Lung (tissue), 11 donors: ENCODE measurements at regions not wholly inside any gene's neighbourhood (a gene's known extent, or its start where the extent isn't known, plus 50 kb on each side); places are given as distances from the start of the nearest gene placed in this dataset.

ENCODE experiments used
- ATAC-seq: fragments of 200-7000 bp; cut with Tn5 transposase; one replicate; pipeline ENCODE4 v1.9.1; 2020; ENCODE audit warnings: moderate number of reproducible peaks; ENCODE audit not compliant: insufficient read depth, low FRiP score
- DNase-seq, 3 donors: peaks; one replicate each; pipeline ENCODE4 v3.0.0-alpha.2; 2013 to 2017
- H3K27ac ChIP-seq, 2 donors: one replicate each; pipeline ENCODE4 v1.5.1; 2013; ENCODE audit warnings: mild to moderate bottlenecking in 2 of 2, moderate library complexity in 2 of 2, control low read depth in 1 of 2, inconsistent platforms in 1 of 2, low read depth in 1 of 2, low read length in 1 of 2
- H3K27me3 ChIP-seq, 3 donors: one replicate each; pipeline ENCODE4 v1.5.1; 2013; ENCODE audit warnings: low read length in 2 of 3; ENCODE audit not compliant: control insufficient read depth in 3 of 3, insufficient read depth in 3 of 3
- H3K36me3 ChIP-seq, 4 donors: one replicate each; pipeline ENCODE4 v1.5.1; 2013; ENCODE audit warnings: low read length in 4 of 4, mild to moderate bottlenecking in 1 of 4, moderate library complexity in 1 of 4; ENCODE audit not compliant: control insufficient read depth in 4 of 4, insufficient read depth in 4 of 4
- H3K4me1 ChIP-seq, 5 donors: one replicate each; pipeline ENCODE4 v1.5.1; 2013; ENCODE audit warnings: low read length in 5 of 5, mild to moderate bottlenecking in 2 of 5, moderate library complexity in 1 of 5; ENCODE audit not compliant: control insufficient read depth in 5 of 5, insufficient read depth in 5 of 5
- H3K4me3 ChIP-seq: one replicate; pipeline ENCODE4 v1.5.1; 2013; ENCODE audit warnings: mild to moderate bottlenecking, control low read depth, moderate library complexity
- H3K9ac ChIP-seq, 2 donors: one replicate each; pipeline ENCODE4 v1.5.1; 2013; ENCODE audit warnings: low read length in 2 of 2, control low read depth in 1 of 2; ENCODE audit not compliant: insufficient read depth in 1 of 2
- H3K9me3 ChIP-seq, 4 donors: one replicate each; pipeline ENCODE4 v1.5.1; 2013; ENCODE audit warnings: low read length in 3 of 4, mild to moderate bottlenecking in 1 of 4, moderate library complexity in 1 of 4; ENCODE audit not compliant: control insufficient read depth in 4 of 4, insufficient read depth in 3 of 4
- WGBS, 2 donors: extraction: QIAGEN DNeasy Blood & Tissue Kit; methylation state at CpG; one replicate each; pipeline ENCODE4 v1.1.7; 2013; 5-methylcytosine and 5-hydroxymethylcytosine counted together
- TF ChIP-seq, protein P1 (sequence below): IDR thresholded peaks from 2 replicates; pipeline ENCODE4 v1.5.1; 2012; ENCODE audit warnings: mild to moderate bottlenecking; ENCODE audit errors: control extremely low read depth, extremely low read depth
- donor health status: control.
- donor health status: control.
- donor health status: Bipolar disorder and iron deficiency.
- donor health status: healthy.
- donor health status: DM: yes; HTN: yes; CAD: no.

DNA sequence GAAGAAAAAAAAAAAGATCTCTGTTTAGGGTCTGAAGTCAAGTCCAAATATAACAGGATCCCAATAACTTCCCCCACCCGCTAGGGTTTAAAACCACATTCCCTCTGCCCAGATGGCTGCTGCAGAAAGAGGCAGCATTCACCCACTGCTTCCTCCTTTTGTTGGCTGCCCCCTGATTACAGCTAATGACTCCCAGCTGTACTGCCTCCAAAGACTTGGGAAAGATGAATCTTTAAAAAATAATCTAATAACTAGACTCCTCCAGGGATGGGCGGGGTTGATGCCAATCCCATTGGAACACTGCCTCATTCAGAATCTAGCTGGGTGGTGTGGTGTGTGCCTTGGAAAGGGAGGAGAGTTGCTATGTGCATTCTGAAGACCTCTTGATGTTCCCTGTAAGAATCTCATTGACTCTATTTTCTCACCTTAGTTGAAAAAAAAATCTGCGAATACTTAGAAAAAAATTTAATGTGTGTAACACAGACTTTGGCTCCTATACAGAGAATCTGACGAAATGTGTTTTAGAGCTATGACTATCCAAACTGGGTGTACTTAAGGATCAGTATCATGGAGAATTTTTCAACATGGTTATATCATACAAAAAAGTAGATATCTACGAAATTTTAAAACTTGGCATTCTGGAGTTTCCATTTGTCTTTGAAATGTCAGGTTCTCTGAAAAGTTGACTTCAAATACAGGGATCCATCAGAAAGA lies 174.0 kb downstream of the RNF144B start:
- 67 to 69% methylated on average over 5 of the region's 5 CpGs for WGBS, 2 donors
- ATAC-seq (no peak), DNase-seq (no peak)
- no peak overlapping the region for H3K9ac ChIP-seq
- H3K4me1 ChIP-seq = no peaks in the 10 kb centered on the region
- H3K4me3 ChIP-seq = no peak overlapping the region
- TF ChIP-seq, protein P1, sequence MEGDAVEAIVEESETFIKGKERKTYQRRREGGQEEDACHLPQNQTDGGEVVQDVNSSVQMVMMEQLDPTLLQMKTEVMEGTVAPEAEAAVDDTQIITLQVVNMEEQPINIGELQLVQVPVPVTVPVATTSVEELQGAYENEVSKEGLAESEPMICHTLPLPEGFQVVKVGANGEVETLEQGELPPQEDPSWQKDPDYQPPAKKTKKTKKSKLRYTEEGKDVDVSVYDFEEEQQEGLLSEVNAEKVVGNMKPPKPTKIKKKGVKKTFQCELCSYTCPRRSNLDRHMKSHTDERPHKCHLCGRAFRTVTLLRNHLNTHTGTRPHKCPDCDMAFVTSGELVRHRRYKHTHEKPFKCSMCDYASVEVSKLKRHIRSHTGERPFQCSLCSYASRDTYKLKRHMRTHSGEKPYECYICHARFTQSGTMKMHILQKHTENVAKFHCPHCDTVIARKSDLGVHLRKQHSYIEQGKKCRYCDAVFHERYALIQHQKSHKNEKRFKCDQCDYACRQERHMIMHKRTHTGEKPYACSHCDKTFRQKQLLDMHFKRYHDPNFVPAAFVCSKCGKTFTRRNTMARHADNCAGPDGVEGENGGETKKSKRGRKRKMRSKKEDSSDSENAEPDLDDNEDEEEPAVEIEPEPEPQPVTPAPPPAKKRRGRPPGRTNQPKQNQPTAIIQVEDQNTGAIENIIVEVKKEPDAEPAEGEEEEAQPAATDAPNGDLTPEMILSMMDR = no peak
- H3K9me3 ChIP-seq = no peaks in the 10 kb centered on the region
- H3K27me3 ChIP-seq = no peaks in the 10 kb centered on the region
- no peaks in the 10 kb centered on the region for H3K36me3 ChIP-seq
- no peak overlapping the region for H3K27ac ChIP-seq

DNA sequence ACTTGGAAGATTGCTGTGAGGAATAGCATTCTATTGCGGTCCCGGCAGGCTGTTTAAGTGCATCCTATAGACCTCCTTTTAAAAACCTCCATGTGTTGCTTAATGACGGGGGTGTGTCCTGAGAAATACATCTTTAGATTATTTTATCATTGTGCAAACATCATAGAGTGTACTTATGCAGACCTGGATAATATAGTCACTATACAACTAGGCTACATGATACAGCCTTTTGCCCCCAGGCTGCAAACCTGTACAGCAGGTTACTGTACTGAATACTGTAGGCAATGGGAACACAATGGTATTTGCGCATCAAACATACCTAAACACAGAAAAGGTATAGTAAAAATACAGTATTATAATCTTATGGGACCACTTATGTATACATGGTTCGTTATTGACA lies 175.6 kb downstream of the RNF144B start:
- no peak overlapping the region for H3K27ac ChIP-seq
- H3K9ac ChIP-seq = no peak overlapping the region
- no peaks in the 10 kb centered on the region for H3K27me3 ChIP-seq
- no peaks in the 10 kb centered on the region for H3K4me1 ChIP-seq
- H3K9me3 ChIP-seq = no peaks in the 10 kb centered on the region
- ATAC-seq = no peak
- TF ChIP-seq, protein P1 = no peak
- no peaks in the 10 kb centered on the region for H3K36me3 ChIP-seq
- 72 to 86% methylated on average over 5 of the region's 5 CpGs for WGBS, 2 donors
- H3K4me3 ChIP-seq = no peak overlapping the region
- DNase-seq = peak in 1 of 3 donors; percentile 51

DNA sequence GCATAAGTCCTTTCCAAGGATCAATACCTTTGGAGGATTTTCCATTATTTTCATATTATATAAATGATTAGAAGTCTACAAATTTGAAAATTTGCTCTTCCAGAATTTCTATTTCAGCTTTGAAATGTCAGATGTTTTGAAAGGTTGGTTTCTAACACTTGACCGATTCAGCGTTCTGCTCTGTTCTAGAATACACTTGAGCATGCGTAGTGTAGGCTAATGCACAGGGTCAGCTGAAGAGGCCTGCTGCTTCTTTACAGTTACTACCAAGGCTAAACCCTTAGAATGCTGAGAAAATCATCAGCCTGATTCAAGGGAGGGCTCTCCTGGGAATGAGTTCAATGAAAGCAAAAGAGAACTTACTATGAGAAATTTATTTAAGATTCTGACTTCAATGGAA lies 177.6 kb downstream of the RNF144B start:
- no peak for DNase-seq
- Histone ChIP-seq H3K9me3 (no peaks in the 10 kb centered on the region), H3K4me1 (no peaks in the 10 kb centered on the region), H3K9ac (no peak overlapping the region), H3K4me3 (no peak overlapping the region), H3K36me3 (no peaks in the 10 kb centered on the region), H3K27ac (no peak overlapping the region), H3K27me3 (no peaks in the 10 kb centered on the region)
- TF ChIP-seq, protein P1 = no peak
- 90 to 95% methylated on average over 3 of the region's 3 CpGs for WGBS, 2 donors
- no peak for ATAC-seq

DNA sequence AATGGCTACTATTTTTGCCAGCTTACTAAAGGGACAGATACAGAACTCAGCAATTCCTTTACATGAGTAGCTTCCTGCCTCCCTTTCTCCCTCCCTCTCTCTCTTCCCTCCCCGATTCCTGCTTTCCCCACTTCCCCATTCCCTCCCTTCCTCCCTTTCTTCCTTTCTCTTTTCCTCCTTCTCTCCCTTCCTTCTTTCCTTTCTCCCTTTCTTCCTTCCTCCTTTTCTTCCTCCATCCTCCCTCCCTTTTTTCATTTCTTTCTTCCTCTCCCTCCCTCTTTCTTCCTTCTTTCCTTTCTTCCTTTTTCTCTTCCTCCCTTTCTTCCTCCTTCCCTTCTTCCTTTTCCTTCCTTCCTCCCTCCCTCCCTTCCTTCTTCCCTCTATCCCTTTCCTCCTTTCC lies 178.1 kb downstream of the RNF144B start:
- 62 to 73% methylated on average over 1 of the region's 1 CpG for WGBS, 2 donors
- Histone ChIP-seq H3K9me3 (no peaks in the 10 kb centered on the region), H3K27ac (no peak overlapping the region), H3K9ac (no peak overlapping the region), H3K4me3 (no peak overlapping the region), H3K36me3 (no peaks in the 10 kb centered on the region), H3K4me1 (no peaks in the 10 kb centered on the region), H3K27me3 (no peaks in the 10 kb centered on the region)
- DNase-seq (no peak), ATAC-seq (no peak)
- TF ChIP-seq, protein P1 = no peak
